Testis (tissue), 2 donors: ENCODE measurements at regions not wholly inside any gene's neighbourhood (a gene's known extent, or its start where the extent isn't known, plus 50 kb on each side); places are given as distances from the start of the nearest gene placed in this dataset.

ENCODE experiments used
- DNase-seq: peaks from one replicate; pipeline ENCODE4 v3.0.0-alpha.2; 2019
- H3K27ac ChIP-seq, 2 donors: fragments of 200-600 bp; sonication (generic); one replicate each; pipeline ENCODE4 v1.5.1; 2019
- H3K27me3 ChIP-seq: fragments of 200-600 bp; sonication (generic); one replicate; pipeline ENCODE4 v1.5.1; 2019
- H3K36me3 ChIP-seq: fragments of 200-600 bp; sonication (generic); one replicate; pipeline ENCODE4 v1.5.1; 2017; ENCODE audit warnings: low read depth; ENCODE audit errors: missing control alignments
- H3K4me1 ChIP-seq: fragments of 200-600 bp; sonication (generic); one replicate; pipeline ENCODE4 v1.5.1; 2019
- H3K4me3 ChIP-seq, 2 donors: fragments of 200-600 bp; sonication (generic); one replicate each; pipeline ENCODE4 v1.5.1; 2017 to 2019
- H3K9me3 ChIP-seq: fragments of 200-600 bp; sonication (generic); one replicate; pipeline ENCODE4 v1.5.1; 2017
- CTCF ChIP-seq, 3 experiments: fragments of 450-650 bp in 2 of 3; fragments of 200-600 bp in 1 of 3; sonication (generic) in 1 of 3; IDR thresholded peaks; one replicate each; pipeline ENCODE4 v1.5.1; 2016 to 2019; ENCODE audit warnings: antibody characterized with exemption in 3 of 3, mild to moderate bottlenecking in 2 of 3, moderate library complexity in 1 of 3
- POLR2A ChIP-seq: fragments of 450-650 bp; IDR thresholded peaks from one replicate; pipeline ENCODE4 v1.6.1; 2017; ENCODE audit warnings: antibody characterized with exemption, mild to moderate bottlenecking, moderate library complexity
- WGBS, 2 donors: methylation state at CpG; one replicate each; pipeline ENCODE4 v1.1.5; 2018; 5-methylcytosine and 5-hydroxymethylcytosine counted together
- intact Hi-C: fragments of 100-400 bp; cut with DNase I; formaldehyde crosslinking; loops from one replicate; pipeline ENCODE4 v1.15.1; 2023; ENCODE audit warnings: low total_unique reads

GRCh38 chr17:70922268-70922667 is 752.9 kb downstream of the KCNJ2 start:
- H3K4me1 ChIP-seq = no peaks in the 10 kb centered on the region
- intact Hi-C loops = no loop called here
- no peak overlapping the region for H3K27ac ChIP-seq
- H3K36me3 ChIP-seq = no peaks in the 10 kb centered on the region
- no peak for DNase-seq
- WGBS, 2 donors = 78% methylated on average over 2 of the region's 2 CpGs
- TF ChIP-seq POLR2A (no peak), CTCF (IDR thresholded peaks at IDR 0.05) (no peak)
- H3K9me3 ChIP-seq = no peaks in the 10 kb centered on the region
- H3K4me3 ChIP-seq = no peak overlapping the region
- H3K27me3 ChIP-seq = no peaks in the 10 kb centered on the region

- H3K9me3 ChIP-seq = no peaks in the 10 kb centered on the region
- H3K4me1 ChIP-seq = no peaks in the 10 kb centered on the region
- H3K27me3 ChIP-seq = no peaks in the 10 kb centered on the region
- DNase-seq = no peak
- intact Hi-C loops = no loop called here
- no peaks in the 10 kb centered on the region for H3K36me3 ChIP-seq
- TF ChIP-seq CTCF (IDR thresholded peaks at IDR 0.05) (no peak), POLR2A (no peak)
- no peak overlapping the region for H3K4me3 ChIP-seq
- WGBS, 2 donors = 91 to 92% methylated on average over 4 of the region's 4 CpGs
- no peak overlapping the region for H3K27ac ChIP-seq
Observed at GRCh38 chr17:70924776-70925175, 755.4 kb downstream of the KCNJ2 start.

DNA sequence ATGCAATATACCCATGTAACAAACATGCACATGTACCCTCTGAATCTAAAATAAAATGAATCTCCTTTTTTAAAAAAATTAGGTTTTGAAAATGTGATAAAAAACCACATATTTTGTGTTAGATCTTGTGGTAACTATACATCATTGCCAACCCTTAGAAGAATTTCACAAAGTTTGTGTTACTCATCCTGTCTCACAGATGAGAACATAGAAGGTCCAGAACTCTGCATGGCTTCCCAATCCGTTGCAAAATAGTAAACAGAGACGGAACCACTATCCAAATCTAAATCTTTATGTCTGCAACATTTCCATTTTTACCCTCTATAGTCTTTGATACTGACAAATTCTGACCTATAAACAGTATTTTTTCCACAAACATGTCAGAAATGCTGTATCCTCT is 759.9 kb downstream of the KCNJ2 start:
- Histone ChIP-seq H3K36me3 (no peaks in the 10 kb centered on the region), H3K9me3 (no peaks in the 10 kb centered on the region), H3K4me1 (no peaks in the 10 kb centered on the region), H3K27ac (no peak overlapping the region), H3K27me3 (no peaks in the 10 kb centered on the region), H3K4me3 (no peak overlapping the region)
- DNase-seq = no peak
- TF ChIP-seq CTCF (IDR thresholded peaks at IDR 0.05) (no peak), POLR2A (no peak)
- 88 to 94% methylated on average over 2 of the region's 2 CpGs for WGBS, 2 donors
- intact Hi-C loops = no loop called here

DNA sequence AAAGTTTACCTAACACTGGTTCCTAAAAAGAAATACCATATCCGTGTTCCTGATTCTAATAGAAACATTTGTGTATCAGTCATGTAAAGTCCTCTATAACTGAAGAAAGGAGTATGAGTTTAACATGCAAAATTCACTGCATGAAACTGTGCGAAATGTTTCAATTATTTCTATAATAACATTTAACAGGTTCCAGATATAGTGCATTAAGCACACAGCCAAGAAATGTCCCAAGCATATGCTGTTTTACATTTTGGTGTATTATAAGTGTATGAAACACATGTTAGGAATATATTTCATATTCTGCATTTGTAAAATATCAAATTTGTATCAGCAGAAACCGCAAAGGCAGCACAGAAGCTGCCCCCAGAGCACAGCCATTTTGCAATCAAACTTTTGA is 764.9 kb downstream of the KCNJ2 start:
- DNase-seq = no peak
- Histone ChIP-seq H3K36me3 (no peaks in the 10 kb centered on the region), H3K4me3 (no peak overlapping the region), H3K9me3 (no peaks in the 10 kb centered on the region), H3K27ac (no peak overlapping the region), H3K4me1 (no peaks in the 10 kb centered on the region), H3K27me3 (no peaks in the 10 kb centered on the region)
- TF ChIP-seq POLR2A (no peak), CTCF (IDR thresholded peaks at IDR 0.05) (no peak)
- intact Hi-C loops = no loop called here
- 77 to 88% methylated on average over 3 of the region's 3 CpGs for WGBS, 2 donors

DNA sequence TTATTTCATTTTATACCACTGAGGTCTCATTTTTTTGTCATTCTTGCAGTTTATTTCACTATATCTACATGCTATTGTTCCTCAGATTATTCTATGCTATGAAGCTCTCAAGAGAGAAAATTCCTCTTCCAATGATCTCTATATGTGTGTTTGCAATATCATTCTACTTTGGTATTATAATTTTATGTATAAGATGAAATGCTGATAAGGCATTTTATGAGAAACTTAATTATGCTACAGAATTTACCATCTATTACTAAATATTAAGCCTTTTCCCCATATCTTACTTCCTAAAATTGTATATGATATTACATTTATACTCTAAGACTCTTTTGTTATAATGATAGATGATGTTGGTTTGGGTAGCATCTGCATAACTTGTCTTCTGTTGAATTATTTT is 765.5 kb downstream of the KCNJ2 start:
- Histone ChIP-seq H3K36me3 (no peaks in the 10 kb centered on the region), H3K4me3 (no peak overlapping the region), H3K4me1 (no peaks in the 10 kb centered on the region), H3K27me3 (no peaks in the 10 kb centered on the region), H3K27ac (no peak overlapping the region), H3K9me3 (no peaks in the 10 kb centered on the region)
- TF ChIP-seq POLR2A = no peak
- no peak for TF ChIP-seq CTCF (IDR thresholded peaks at IDR 0.05)
- intact Hi-C loops = no loop called here
- DNase-seq = no peak
